HG03095 (cell line): ENCODE measurements at regions not wholly inside any gene's neighbourhood (a gene's known extent, or its start where the extent isn't known, plus 50 kb on each side); places are given as distances from the start of the nearest gene placed in this dataset.

Experiments
- ATAC-seq: cut with Tn5 transposase; IDR thresholded peaks from one replicate; pipeline ENCODE4 v1.9.1; 2021; ENCODE audit warnings: moderate library complexity; ENCODE audit not compliant: unreplicated experiment

DNA sequence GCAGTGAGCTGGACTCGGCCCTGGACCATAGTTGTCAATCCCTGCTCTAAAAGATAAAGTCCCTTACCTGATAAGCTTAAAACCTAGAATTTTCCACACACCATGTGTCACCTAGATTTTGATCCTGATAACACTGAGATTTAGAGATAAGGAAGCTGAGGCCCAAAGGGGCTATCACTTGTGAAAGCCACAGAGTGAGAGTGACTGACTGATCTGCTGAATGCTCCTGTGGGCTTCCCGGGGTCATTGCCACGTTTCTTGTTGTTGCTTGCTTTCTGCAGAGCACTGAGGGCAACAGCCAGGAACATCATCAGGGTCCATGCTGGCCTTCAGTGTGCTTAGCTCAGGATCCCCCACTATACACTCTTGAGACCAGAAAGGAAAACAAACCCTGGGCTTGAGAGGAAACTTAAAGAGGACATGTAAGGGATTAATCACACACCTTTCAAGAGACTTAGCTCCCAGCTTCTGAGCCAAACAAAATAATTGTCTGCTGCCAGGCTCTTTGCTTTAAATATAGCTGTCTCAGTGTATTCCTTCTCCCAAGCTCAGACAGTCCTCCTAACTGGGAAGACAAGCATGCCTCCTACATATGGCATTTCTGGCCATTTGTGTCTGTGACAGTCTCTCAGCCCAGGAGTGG lies 82.6 kb upstream of the ARHGAP5 start:
- ATAC-seq: no peak

DNA sequence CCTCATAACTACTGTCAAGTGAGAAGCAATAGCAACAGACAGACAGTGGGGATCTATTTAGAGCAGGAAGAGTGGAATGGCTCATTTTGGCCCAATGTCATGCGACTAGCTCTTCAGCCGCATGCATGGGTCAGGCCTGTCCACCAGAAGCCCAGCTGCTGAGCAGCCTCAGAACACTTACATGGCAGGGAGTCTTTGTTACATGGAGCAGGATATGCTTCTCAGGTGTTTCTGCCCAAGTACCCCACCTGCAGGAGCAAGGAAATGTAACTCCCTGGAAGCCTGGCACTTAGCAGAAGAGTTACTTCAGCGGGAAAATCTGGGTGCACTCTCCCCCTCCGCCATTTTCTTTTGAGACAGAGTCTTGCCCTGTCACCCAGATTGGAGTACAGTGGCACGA lies 73.5 kb upstream of the ARHGAP5 start:
- ATAC-seq: no peak

DNA sequence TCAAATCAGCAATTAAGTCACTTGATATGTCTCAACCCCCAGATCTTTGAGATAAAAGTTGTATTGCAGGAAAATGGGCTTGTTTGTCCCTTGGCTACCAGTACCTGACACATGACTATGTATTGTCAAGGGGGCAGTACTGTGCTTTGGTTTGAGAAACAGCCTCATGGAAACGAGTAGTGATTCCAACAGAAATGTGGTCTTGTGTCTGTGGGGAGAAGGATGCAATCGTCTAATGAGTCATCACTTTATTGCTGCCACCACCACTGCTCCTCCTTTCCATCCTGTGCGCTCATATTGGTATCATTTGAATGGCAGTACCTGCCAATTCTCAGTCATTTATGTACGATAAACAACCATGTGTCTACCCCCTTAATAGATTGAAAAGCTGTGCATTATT lies 72.8 kb upstream of the ARHGAP5 start:
- no peak for ATAC-seq

DNA sequence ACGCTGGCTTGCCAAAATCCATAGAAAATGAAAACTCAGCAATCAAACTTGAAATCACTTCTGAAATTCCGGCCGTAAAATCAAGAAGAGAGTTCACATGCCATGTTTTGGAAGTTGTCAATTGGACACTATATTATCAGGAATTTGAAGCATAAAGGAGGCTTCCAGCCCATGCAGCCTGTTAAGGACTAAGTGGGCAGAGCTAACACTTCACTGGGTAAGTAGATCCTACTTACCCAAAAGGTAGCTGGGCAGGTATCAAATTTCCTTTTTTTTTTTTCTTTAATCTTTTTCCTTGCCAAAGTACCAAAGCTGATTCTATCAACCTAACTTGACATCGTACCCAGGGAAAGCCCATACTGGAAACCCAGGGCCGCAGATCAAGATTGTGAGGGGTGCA lies 71.5 kb upstream of the ARHGAP5 start:
- ATAC-seq: no peak

DNA sequence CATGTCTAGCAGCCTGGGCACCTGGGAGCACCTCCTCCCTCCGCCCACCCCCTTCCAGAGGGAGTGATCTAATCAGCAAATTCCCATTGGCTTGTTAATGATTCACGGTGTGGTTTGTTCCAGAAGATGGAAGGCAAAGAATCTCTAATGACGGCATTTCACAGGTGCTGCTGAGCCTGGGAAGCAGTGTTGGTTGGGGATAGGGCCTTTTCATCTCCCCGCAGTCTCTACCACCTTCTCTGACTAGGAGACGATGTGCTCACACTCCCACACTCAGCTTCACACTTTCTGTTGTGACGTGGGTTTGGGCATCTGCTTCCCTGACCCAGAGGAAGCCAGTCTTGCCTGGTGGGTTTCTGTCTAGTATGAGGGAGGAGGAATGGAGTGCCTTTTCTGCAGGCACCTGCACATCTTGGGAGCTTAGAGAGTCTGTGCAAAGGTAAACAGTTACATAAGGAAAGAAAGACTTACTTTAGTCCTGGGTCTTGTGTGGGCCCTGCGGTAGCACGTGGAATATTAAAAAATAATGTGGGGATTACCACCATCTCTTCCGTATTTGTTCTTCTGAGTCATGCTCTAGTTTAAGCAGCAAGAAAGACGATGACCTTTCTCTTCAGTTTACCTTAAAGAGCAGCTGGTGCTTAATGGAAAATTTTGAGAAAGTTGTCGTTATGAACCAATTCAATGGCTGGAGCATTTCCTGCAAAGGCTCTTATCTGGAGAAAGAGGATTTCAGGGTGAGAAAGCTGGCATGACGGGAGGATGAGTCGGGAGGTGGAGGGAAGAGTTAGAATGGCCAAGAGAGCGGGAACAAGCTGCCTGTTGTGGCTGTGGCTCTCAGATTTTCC lies 70.6 kb upstream of the ARHGAP5 start:
- ATAC-seq: no peak

DNA sequence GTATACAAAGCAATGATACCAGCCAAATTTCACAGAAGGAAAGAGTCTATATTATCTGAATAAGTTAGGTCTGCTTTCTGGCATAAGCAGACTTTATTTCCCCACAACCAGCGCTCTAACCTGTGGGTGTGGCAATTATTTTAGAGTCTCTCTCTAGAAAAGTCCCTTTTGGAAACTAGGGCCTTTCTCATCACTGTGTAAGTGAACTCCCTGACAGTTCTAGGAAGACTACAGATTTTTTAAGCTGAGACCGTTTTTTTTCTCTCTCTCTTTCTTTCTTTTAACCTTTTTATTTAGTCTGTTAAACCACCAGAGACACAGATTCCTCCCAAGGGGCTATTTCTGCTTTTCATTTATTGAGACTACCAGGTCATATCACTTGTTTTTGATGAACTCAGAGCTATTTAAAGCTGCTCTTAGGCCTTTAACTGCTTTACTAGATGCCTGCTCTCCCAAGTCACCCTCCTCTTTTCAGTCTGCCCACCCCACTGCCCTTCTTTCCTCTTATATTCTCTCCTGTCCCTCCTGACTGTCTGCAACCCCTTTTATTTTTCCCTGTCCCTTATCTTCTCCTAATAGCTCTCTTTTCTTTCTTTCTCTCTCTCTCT lies 69.2 kb upstream of the ARHGAP5 start:
- no peak for ATAC-seq

DNA sequence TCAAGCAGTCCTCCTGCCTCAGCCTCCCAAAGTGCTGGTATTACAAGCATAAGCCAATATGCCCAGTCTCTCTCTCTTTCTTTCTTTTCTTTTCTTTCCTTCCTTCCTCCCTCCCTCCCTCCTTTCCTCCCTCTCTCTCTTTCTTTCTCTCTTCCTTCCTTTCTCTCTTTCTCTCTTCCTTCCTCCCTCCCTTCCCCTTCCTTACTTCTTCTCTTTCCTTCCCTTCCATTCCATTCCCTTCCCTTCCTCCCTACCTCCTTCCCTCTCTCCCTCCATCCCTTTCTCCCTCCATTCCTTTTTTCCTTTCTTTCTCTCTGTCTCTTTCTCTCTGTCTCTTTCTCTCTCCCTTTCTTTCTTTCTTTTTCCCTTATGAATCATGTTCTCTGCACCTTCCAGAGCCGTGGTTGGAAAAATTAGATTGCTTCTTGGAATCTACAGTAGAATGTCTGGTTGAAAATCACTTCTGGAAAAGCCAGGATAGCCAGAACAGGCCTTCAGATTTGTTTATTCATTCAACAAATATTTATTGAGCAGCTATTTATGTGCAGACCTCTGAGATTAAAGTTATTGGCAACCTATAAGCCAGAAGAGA lies 68.4 kb upstream of the ARHGAP5 start:
- ATAC-seq: no peak

DNA sequence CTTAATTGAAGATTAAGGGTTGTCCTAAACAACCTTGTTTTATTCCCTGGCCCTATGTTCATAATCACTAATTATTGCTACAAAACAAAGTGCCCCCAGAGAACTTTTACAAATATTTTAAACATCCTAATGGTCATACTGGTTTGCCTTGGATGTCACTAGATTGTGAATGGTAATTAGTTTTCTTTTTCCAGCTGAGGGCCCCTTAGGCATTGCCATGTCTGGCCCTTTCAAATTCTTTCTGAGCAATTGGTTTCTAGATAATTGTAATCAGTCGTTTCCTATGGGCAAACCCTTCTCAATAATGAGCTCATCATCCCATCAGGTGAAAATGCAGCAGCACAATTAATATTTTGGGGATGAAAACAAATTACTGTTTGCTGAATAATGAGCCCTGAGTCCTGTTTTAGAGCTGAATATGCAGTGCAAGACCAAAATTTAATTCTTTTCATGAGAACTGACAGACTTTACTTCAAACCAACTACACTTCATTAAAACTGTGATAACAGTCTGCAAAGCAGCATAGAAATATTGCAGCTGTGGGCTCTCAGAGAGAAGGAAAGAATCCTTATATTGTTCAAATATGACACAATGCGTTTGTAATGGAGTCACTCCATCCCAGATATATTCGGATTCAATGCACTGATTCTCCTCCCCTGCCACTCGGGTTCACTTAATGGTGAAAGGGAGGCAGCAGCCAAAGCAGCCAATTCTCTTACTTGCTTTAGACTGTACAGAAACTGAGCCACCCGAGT lies 67.7 kb upstream of the ARHGAP5 start:
- no peak for ATAC-seq

DNA sequence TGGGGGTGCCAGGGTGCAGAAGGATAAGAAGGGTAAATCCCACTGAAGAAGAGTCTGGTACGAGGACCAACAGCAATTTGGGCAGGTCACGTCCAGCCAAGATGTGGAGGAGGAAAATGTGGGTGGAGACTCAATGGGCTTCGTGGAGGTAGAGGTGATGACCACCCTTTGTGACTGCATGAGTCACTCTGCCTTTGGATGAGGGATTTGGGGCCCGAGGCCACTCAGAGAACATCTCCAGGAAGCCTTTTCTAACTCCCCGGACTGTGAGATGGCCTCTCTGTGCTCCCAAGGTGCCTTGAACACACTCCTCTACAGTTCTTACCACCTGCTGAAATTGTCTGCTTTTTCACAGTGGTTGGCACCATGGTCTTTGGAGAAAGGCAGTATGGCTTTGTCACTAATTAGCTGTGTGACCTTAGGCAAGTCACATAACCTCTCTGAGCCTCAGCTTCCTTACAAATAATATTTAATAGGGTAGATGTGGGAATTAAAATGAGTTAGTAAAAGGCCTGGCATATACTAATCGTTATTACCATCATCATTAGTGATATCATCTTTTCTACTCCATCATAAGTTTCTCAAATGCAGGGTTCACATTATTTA lies 67.0 kb upstream of the ARHGAP5 start:
- ATAC-seq: no peak

DNA sequence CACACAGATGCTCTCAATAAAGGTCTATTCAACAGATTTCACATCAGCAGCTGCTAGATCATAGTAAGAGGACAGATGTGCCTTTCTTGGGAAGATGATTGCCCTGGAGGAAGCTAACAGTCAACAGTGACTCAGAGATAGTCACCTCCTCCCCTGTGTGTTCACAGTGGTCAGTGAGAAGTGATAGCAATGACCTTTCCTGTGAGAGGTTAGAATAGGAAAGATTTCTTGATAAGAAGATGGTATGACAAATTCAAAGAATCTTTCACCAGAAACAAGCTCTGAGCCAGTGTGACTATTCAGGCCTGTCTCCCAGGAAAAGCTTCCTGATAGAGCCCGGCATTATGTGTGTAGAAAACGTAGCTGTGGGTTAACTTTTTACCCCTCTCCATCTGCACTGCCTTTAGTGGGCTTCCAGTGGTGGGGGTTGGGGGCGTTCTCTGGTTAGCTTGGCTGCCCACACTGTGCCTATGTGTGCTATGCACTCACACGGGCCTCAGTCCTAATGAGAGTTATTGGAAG lies 66.4 kb upstream of the ARHGAP5 start:
- ATAC-seq: no peak

DNA sequence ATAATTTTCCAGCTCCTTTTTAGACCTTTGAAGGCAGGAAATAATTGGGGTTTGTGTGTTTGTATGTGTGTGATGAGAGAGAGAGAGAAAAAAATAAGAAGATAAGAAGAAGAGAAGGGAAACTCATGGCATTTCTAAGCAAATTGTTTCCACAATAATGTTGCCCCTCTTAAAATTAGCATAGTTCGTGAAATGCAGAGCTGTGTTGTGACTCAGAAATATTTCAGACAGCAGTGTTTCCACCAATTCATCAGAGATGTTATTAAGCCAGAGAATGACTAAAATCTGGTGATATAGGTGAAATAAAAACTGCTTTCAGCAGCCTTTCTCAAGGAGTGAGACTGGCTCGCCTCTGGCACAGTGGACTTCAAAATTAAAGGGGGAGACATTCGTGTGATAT lies 65.9 kb upstream of the ARHGAP5 start:
- no peak for ATAC-seq

DNA sequence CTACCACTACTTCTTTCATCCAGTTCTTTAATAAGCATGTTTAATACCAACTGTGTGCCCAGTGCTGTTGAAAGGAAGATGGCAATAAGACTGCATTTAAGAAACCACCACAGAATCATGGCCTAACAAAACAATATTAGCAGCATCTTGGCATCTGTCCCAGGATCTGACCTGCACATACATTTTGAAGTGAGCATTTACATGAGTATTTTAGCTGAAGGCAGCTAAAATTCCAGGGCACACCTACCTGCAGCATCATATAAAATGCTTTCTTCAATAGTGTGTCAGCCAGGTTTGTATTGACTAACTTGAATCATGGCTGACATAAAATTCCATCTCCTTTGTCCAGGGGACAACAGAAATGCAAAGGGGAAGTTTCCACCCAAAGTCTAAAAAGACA lies 65.0 kb upstream of the ARHGAP5 start:
- ATAC-seq: no peak

DNA sequence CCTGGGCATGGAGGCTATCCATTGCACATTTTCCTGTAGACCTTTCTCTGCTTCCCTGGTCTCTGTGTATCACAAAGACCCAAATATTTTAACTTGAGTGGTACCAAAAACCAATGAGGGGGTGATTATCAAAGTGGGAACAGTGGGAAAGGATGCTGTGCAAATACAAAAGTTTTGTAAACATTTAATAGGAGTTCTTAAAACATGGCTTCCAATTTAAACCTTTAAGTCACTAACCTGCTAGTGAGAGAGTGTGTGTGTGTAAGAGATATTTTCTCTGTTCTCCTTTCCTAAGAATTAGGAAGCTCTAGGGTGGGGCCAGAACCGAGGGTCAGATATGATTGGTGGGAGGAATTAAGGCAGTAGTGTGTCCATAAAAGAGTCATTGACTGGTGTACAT lies 64.5 kb upstream of the ARHGAP5 start:
- ATAC-seq: no peak

DNA sequence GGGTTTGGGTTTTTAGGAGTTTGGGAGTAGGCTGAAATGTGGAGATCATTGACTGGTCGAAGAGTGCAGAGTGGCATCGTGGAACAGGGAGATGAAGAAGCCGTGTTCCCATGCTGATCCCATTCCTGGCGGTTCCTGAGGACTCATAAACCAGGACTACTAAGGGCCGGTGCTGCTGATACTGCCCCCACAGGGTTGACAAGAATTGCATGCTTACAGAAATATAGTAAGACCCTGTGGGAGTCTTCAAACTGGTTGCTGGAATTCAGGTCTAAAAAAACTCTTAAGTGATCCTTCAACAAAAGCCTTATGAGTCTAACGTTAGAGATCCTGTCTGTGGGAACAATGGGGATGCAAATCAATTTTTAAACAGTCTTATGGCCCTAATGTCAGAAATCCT lies 64.0 kb upstream of the ARHGAP5 start:
- ATAC-seq: no peak

DNA sequence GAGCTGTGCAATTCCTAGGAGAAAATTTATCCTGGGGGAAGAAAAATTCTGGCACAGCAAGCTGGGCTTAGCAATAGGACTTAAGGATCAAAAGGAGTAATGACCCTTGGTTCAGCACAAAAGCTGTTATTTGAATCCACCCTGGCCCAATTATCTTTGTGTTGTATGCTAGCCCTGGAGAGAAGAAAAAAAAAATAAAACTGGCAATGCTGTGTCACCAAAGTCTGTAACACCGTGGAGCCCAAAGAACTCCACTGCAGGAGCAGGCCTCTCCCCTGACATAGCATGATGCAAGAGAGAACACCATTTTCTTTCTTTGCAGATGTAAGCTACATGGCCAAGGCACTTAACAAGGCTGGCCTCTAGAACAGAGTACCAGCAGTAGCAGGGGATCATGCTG lies 63.0 kb upstream of the ARHGAP5 start:
- no peak for ATAC-seq

DNA sequence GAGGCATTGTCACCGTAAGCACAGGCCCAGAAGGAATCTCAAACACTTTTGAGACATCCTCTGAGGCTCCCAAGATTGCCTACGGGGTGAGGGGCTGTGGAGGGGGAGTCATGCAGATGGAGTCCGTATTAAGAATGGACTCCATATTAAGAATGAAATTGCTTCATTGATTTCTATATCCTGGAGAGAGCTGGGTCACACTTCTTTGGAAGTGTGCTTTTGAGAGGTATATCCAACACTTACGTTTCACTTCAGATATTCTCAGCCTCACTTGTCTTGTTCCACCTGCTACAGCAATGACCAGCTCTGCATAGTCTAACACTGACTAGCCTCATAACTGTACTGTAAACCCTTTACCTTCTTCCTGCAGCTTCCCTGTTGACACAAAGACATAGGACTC lies 62.6 kb upstream of the ARHGAP5 start:
- ATAC-seq: no peak

DNA sequence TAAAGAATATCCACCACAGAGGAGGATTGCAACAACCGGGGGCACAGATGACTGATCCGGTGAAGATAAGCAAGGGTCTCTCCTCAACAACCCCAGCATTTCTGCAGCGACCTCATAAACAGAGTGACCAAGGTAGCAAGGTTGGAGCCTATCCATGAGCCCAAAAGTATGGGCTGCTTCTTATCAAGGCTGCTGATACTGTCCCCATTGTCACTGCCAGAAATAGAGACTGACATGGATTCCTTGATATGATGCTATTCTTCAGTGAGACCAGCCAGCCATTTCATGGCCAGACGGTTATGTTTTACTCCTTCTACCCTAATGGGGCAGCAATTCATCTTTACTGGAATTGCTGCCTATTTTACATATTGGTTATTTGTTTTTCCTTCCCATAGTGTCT lies 61.9 kb upstream of the ARHGAP5 start:
- no peak for ATAC-seq

DNA sequence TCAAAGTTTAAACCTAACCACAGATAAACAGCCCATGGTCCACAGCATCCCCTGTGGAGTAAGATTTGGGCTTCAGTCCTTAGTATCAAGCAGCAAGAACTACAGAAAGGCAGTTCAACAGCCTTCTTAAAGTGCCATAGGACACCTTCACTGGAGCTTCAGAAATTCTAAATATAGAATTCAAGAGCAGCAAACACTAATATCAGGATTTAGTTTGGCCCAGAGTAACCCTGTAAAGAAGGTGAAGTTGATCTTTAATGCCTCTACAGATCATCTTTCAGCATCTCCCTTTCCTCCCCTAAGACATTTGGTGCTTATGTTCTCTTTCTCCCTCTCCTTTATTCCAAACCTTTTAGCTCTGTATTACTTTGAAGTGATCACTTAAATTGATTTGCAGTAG lies 59.5 kb upstream of the ARHGAP5 start:
- no peak for ATAC-seq

DNA sequence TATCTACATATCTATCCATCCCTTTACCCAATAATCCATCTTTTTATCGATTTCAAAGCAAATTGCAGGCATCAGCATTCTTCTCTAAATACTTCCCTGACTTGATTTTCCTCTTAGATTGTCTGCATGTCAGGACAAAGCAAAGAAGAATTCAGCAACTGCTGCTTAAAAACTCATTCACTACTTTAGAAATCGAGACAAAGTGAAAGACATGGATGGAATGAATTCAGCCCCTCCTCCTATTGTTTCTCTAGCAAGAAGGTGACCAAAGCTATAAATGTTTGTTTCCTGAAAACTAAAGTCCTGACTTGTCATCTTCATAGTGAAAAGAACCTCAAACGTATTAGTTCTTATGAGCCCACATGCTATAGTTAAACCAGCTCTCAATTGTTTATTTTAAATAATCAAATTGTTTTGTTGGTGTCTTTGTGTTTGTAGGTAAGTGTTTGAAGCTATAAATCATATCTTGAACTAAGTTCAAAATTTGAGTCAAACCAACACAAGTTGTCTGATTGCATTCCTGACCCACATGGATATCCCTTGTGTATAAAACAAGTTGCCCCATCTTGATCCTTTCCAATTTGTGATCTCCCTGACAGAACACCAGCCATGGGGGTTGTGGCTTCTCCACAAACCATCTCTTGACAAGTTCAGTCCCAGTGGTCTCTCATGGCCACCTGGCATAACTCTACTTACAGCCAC lies 58.6 kb upstream of the ARHGAP5 start:
- ATAC-seq: no peak

DNA sequence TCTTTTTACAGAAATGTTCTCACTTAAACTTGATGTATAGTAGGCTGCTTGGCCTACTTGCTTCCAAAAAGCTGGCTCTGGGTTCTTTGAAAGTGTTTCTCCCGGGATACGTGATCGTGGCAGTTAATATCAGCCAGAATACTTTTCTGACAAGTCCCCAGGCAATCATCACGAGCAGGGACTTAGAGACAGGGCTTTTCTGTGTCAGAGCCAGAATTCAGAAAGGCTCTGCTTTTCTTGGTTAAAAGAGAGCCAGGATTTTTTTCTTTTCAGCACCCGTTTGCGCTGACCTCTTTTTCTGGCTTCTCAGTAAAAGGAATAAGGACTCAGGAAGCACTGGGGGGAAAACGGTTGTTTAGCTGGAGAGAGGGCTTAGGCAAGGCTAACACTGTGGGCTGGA lies 57.8 kb upstream of the ARHGAP5 start:
- ATAC-seq: no peak
